HFFc6 (cell line): ENCODE measurements at regions not wholly inside any gene's neighbourhood (a gene's known extent, or its start where the extent isn't known, plus 50 kb on each side); places are given as distances from the start of the nearest gene placed in this dataset.

Experiments
- DNase-seq: peaks from one replicate; pipeline ENCODE4 v3.0.0-alpha.2; 2018
- H3K27ac Mint-ChIP-seq: 2 replicates; pipeline ENCODE4 v1.8.0; 2020; ENCODE audit warnings: mild to moderate bottlenecking, mixed read lengths
- H3K27me3 Mint-ChIP-seq: 2 replicates; pipeline ENCODE4 v1.8.0; 2021; ENCODE audit warnings: mild to moderate bottlenecking, moderate library complexity, mixed read lengths; ENCODE audit not compliant: insufficient read depth
- H3K36me3 Mint-ChIP-seq: 2 replicates; pipeline ENCODE4 v1.8.0; 2021; ENCODE audit warnings: low read depth, mixed read lengths
- H3K4me1 Mint-ChIP-seq: 2 replicates; pipeline ENCODE4 v1.8.0; 2020; ENCODE audit warnings: low read depth, mixed read lengths
- H3K4me3 Mint-ChIP-seq: 2 replicates; pipeline ENCODE4 v1.8.0; 2020; ENCODE audit warnings: mild to moderate bottlenecking, moderate library complexity, mixed read lengths
- H3K9me3 Mint-ChIP-seq: 2 replicates; pipeline ENCODE4 v1.8.0; 2020; ENCODE audit warnings: mild to moderate bottlenecking, mixed read lengths
- TF ChIP-seq, protein P1 (sequence below): fragments of 200-600 bp; sonication (generic); IDR thresholded peaks from 2 replicates; pipeline ENCODE4 v1.5.0; 2021; ENCODE audit warnings: antibody characterized with exemption, mild to moderate bottlenecking

DNA sequence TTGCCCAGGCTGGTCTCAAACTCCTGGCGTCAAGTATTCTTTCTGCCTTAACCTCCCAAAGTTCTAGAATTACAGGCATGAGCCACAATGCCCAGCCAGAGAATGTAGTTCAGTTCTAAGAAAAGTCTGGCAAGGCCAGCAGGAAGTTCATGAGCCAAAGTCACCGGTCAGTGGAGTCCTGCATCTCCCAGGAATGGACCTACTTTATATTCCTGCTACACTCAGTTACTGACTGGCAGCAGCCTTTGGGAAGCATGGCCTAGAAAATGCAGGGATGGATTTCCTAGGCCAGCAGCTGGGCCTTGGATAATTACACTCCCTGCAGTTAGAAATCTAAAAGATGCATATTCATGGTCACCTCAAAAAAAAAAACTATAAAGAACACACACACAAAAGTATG, 135.7 kb downstream of the CAAP1 start:
- TF ChIP-seq, protein P1, sequence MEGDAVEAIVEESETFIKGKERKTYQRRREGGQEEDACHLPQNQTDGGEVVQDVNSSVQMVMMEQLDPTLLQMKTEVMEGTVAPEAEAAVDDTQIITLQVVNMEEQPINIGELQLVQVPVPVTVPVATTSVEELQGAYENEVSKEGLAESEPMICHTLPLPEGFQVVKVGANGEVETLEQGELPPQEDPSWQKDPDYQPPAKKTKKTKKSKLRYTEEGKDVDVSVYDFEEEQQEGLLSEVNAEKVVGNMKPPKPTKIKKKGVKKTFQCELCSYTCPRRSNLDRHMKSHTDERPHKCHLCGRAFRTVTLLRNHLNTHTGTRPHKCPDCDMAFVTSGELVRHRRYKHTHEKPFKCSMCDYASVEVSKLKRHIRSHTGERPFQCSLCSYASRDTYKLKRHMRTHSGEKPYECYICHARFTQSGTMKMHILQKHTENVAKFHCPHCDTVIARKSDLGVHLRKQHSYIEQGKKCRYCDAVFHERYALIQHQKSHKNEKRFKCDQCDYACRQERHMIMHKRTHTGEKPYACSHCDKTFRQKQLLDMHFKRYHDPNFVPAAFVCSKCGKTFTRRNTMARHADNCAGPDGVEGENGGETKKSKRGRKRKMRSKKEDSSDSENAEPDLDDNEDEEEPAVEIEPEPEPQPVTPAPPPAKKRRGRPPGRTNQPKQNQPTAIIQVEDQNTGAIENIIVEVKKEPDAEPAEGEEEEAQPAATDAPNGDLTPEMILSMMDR = no peak
- H3K27me3 Mint-ChIP-seq = peaks cover 21% of the 10 kb centered on the region
- no peaks in the 10 kb centered on the region for H3K4me1 Mint-ChIP-seq
- no peaks in the 10 kb centered on the region for H3K9me3 Mint-ChIP-seq
- DNase-seq = no peak
- H3K4me3 Mint-ChIP-seq = no peak overlapping the region
- no peaks in the 10 kb centered on the region for H3K36me3 Mint-ChIP-seq
- H3K27ac Mint-ChIP-seq = no peak overlapping the region

DNA sequence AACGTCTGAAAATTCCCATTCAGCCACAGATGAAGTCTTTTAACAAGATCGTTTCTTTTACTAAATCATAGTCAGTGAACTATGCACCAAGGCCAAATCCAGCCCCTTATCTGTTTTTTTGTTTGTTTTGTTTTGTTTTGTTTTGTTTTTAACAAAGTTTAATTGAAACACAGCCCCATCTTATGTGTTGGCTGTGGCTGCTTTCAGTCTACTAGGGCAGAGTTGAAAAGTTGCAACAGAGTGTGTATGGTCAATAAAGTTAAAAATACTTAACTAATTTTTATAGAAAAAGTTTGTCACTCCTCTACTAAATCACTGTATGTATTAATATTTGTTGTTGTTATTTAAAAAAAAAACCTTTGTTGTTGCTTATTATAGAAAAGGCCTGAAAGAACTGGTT, 137.1 kb downstream of the CAAP1 start:
- Mint-ChIP-seq H3K4me1 (no peaks in the 10 kb centered on the region), H3K4me3 (no peak overlapping the region), H3K36me3 (no peaks in the 10 kb centered on the region), H3K9me3 (no peaks in the 10 kb centered on the region), H3K27me3 (peaks cover 21% of the 10 kb centered on the region), H3K27ac (no peak overlapping the region)
- DNase-seq = no peak
- TF ChIP-seq, protein P1 = no peak

DNA sequence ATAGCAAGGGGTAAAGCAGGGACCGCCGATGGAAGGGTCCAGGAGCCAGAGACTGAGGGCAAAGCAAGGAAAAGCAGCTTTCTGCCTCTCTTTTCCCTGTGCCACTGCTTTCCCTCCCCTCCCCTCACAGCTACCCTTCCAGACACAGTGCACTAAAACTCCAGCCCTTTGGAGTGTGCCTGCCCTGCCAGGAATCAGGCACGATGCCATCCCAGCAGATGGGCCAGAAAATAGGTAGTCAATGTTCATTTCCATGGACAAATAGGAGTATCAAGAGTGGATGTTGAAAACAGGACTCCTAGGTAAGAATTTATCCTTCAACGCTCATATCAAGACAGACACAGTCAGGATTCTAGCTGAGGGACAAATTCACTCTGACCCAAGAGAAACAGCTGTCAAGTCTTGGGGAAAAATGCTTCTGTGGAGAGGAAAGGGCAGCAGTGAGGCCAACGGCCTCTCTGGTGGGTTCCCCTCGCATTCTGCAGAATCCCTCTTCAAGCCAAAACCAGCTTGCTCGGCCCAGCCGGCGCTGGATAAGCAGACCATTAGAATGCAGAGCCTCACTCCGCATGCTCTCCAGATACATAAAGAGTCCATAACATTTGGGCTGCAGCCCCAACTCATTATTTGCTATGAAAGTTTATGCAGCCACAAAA, 138.0 kb downstream of the CAAP1 start:
- Mint-ChIP-seq H3K9me3 (no peaks in the 10 kb centered on the region), H3K27ac (no peak overlapping the region), H3K4me3 (no peak overlapping the region), H3K36me3 (no peaks in the 10 kb centered on the region), H3K27me3 (peaks cover 21% of the 10 kb centered on the region), H3K4me1 (no peaks in the 10 kb centered on the region)
- TF ChIP-seq, protein P1 = no peak
- no peak for DNase-seq

DNA sequence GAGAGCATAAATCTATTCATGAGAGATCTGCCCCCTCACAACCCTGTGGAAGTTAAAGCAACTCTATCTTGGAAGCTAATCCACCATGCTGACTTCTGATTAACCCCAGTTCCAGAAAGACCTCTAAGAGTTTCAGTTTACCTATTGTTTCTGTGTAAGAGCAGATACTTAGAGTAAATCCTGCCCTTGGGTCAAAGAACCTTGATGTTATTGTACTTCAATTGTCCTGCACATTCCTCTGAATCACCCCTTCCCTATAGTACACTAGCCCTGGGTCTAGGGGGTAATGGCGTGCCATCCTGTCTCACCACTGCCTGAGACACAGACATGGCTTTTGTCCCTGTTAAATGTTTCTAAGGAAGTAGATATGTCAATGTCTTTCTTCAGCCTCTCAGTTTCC, 138.6 kb downstream of the CAAP1 start:
- H3K4me1 Mint-ChIP-seq = no peaks in the 10 kb centered on the region
- H3K9me3 Mint-ChIP-seq = no peaks in the 10 kb centered on the region
- H3K4me3 Mint-ChIP-seq = no peak overlapping the region
- no peaks in the 10 kb centered on the region for H3K36me3 Mint-ChIP-seq
- no peak overlapping the region for H3K27ac Mint-ChIP-seq
- TF ChIP-seq, protein P1 = no peak
- H3K27me3 Mint-ChIP-seq = peaks cover 20% of the 10 kb centered on the region
- DNase-seq = no peak

DNA sequence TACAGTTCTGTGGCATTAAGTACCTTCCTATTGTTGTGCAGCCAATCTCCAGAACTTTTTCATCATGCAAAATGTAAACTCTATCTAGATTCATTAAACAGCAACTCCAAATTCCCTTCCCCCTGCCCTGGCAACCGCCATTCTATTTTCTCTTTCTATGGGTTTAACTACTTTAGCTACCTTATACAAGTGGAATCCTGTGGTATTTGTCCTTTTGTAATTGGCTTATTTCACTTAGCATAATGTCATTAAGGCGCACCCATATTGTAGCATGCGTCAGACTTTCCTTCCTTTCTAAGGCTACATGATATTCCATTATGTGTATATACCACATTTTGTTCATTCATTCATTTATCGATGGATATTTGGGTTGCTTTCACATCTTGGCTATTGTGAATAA, 142.4 kb downstream of the CAAP1 start:
- DNase-seq = no peak
- no peak overlapping the region for H3K27ac Mint-ChIP-seq
- peaks cover 11% of the 10 kb centered on the region; the same call in 1 of the 2 replicates for H3K27me3 Mint-ChIP-seq
- TF ChIP-seq, protein P1 = no peak
- no peaks in the 10 kb centered on the region for H3K9me3 Mint-ChIP-seq
- peaks cover 8% of the 10 kb centered on the region for H3K4me1 Mint-ChIP-seq
- H3K36me3 Mint-ChIP-seq = no peaks in the 10 kb centered on the region
- H3K4me3 Mint-ChIP-seq = no peak overlapping the region
